ENCODE measurements at regions not wholly inside any gene's neighbourhood (a gene's known extent, or its start where the extent isn't known, plus 50 kb on each side); places are given as distances from the start of the nearest gene placed in this dataset.

- no peaks in the 10 kb centered on the region for H3K79me2 ChIP-seq (ENCODE audit: insufficient read depth, low read length)
- no peaks in the 10 kb centered on the region for H3K4me1 ChIP-seq (ENCODE audit: insufficient read depth, low read length, poor library complexity, severe bottlenecking)
Observed at GRCh38 chr18:68418881-68419280, 296.0 kb downstream of the TMX3 start.

GRCh38 chr18:68418226-68418868 lies 296.6 kb downstream of the TMX3 start:
- Histone ChIP-seq H4K20me1 (ENCODE audit: insufficient read depth, low read length, poor library complexity, severe bottlenecking) (no peaks in the 10 kb centered on the region), H3K4me1 (ENCODE audit: insufficient read depth, low read length, poor library complexity, severe bottlenecking) (no peaks in the 10 kb centered on the region), H3K79me2 (ENCODE audit: insufficient read depth, low read length) (no peaks in the 10 kb centered on the region), H3K9ac (ENCODE audit: low read depth, low read length, poor library complexity, severe bottlenecking) (no peak overlapping the region), H3K9me3 (ENCODE audit: insufficient read depth, low read depth, low read length) (no peaks in the 10 kb centered on the region), H3K4me3 (ENCODE audit: low read length, poor library complexity, severe bottlenecking) (no peak overlapping the region), H2AFZ (ENCODE audit: low read length) (no peak overlapping the region), H3K4me2 (ENCODE audit: low read depth, low read length, poor library complexity, severe bottlenecking) (no peak overlapping the region), H3K9me2 (replicated peaks; ENCODE audit: low read depth, low read length) (no peaks in the 10 kb centered on the region), H3F3A (ENCODE audit: low read depth) (no peaks in the 10 kb centered on the region), H3K27me3 (ENCODE audit: insufficient read depth, low read length, poor library complexity, severe bottlenecking) (no peaks in the 10 kb centered on the region), H3K36me3 (ENCODE audit: insufficient read depth, low read length) (no peaks in the 10 kb centered on the region)
- no peak for TF ChIP-seq EZH2phosphoT487 (IDR thresholded peaks at IDR 0.05; ENCODE audit: borderline replicate concordance)
- TF ChIP-seq CTCF (conservative IDR thresholded peaks at IDR 0.05; ENCODE audit: low read length), result no peak

More at GRCh38 chr18:68418881-68419280, 296.0 kb downstream of the TMX3 start:
- H3K27me3 ChIP-seq (ENCODE audit: insufficient read depth, low read length, poor library complexity, severe bottlenecking), result no peaks in the 10 kb centered on the region
- TF ChIP-seq EZH2phosphoT487 (IDR thresholded peaks at IDR 0.05; ENCODE audit: borderline replicate concordance), result no peak
- no peak for TF ChIP-seq CTCF (conservative IDR thresholded peaks at IDR 0.05; ENCODE audit: low read length)
- no peak overlapping the region for H3K4me2 ChIP-seq (ENCODE audit: low read depth, low read length, poor library complexity, severe bottlenecking)
- no peak overlapping the region for H2AFZ ChIP-seq (ENCODE audit: low read length)
- H3K4me3 ChIP-seq (ENCODE audit: low read length, poor library complexity, severe bottlenecking), result no peak overlapping the region
- no peaks in the 10 kb centered on the region for H3K9me3 ChIP-seq (ENCODE audit: insufficient read depth, low read depth, low read length)
- no peaks in the 10 kb centered on the region for H3K36me3 ChIP-seq (ENCODE audit: insufficient read depth, low read length)
- H4K20me1 ChIP-seq (ENCODE audit: insufficient read depth, low read length, poor library complexity, severe bottlenecking), result no peaks in the 10 kb centered on the region
- H3K9me2 ChIP-seq (replicated peaks; ENCODE audit: low read depth, low read length), result no peaks in the 10 kb centered on the region
- no peaks in the 10 kb centered on the region for H3F3A ChIP-seq (ENCODE audit: low read depth)
- no peak overlapping the region for H3K9ac ChIP-seq (ENCODE audit: low read depth, low read length, poor library complexity, severe bottlenecking)

GRCh38 chr18:68417826-68418225 lies 297.1 kb downstream of the TMX3 start:
- Histone ChIP-seq H3K36me3 (ENCODE audit: insufficient read depth, low read length) (no peaks in the 10 kb centered on the region), H3K4me2 (ENCODE audit: low read depth, low read length, poor library complexity, severe bottlenecking) (no peak overlapping the region), H3K9me3 (ENCODE audit: insufficient read depth, low read depth, low read length) (no peaks in the 10 kb centered on the region), H3F3A (ENCODE audit: low read depth) (no peaks in the 10 kb centered on the region), H4K20me1 (ENCODE audit: insufficient read depth, low read length, poor library complexity, severe bottlenecking) (no peaks in the 10 kb centered on the region), H3K79me2 (ENCODE audit: insufficient read depth, low read length) (no peaks in the 10 kb centered on the region), H3K4me1 (ENCODE audit: insufficient read depth, low read length, poor library complexity, severe bottlenecking) (no peaks in the 10 kb centered on the region), H3K27me3 (ENCODE audit: insufficient read depth, low read length, poor library complexity, severe bottlenecking) (no peaks in the 10 kb centered on the region), H3K4me3 (ENCODE audit: low read length, poor library complexity, severe bottlenecking) (no peak overlapping the region), H3K9me2 (replicated peaks; ENCODE audit: low read depth, low read length) (no peaks in the 10 kb centered on the region), H2AFZ (ENCODE audit: low read length) (no peak overlapping the region; the same call in 1 of the 2 replicates), H3K9ac (ENCODE audit: low read depth, low read length, poor library complexity, severe bottlenecking) (no peak overlapping the region)
- TF ChIP-seq EZH2phosphoT487 (IDR thresholded peaks at IDR 0.05; ENCODE audit: borderline replicate concordance), result no peak
